Endothelial cell of hepatic sinusoid (primary cell): ENCODE measurements at regions not wholly inside any gene's neighbourhood (a gene's known extent, or its start where the extent isn't known, plus 50 kb on each side); places are given as distances from the start of the nearest gene placed in this dataset.

Source experiments
- in situ Hi-C: cut with HindIII; loops from 2 replicates; pipeline ENCODE4 v1.10.0; 2017; ENCODE audit warnings: low sequenced_read_pairs

- in situ Hi-C loops = no loop called here
Observed at GRCh38 chr16:73768786-73769203, 527.8 kb upstream of the PSMD7 start.

DNA sequence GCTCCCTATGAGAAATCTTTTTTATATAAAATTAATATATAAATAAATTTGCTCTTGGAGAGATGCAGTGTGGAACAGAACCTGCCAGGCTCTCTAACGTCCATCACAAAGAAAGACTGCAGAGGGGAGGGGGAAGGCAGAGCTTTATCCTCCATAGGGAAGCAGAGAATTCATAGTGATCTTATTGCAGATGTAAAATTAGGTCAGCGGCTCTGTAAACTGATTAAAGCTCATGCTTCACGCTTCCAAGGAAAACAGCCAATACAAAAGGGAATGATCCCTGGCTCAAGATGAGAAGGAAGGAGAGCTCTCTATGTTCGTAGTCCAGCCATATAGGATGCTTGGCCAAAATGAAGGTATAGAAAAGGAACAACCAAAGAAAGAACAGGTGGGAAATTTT is 532.3 kb upstream of the PSMD7 start:
- in situ Hi-C loops = no loop called here

GRCh38 chr16:73756289-73757178 is 540.1 kb upstream of the PSMD7 start:
- in situ Hi-C loops = no loop called here

DNA sequence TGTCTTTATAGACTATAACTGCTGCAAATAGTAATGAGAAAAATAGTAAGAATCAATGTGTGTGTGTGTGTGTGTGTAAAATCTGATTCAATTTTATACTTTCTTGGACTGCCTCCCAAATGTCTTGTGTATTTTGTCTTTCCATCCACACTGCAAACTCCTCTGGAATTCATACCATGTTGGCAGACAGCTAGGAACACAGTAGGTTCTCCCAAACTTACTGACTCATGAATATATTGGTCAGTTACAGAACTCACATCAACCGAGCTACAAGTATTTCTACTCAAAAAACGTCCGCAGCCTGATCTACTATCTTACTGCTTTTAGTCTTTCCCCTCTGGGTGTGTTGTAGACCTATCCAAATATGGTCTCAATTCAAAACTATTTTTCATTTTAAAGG is 542.7 kb upstream of the PSMD7 start:
- in situ Hi-C loops = no loop called here

GRCh38 chr16:73750639-73751038 is 546.0 kb upstream of the PSMD7 start:
- in situ Hi-C loops = no loop called here

DNA sequence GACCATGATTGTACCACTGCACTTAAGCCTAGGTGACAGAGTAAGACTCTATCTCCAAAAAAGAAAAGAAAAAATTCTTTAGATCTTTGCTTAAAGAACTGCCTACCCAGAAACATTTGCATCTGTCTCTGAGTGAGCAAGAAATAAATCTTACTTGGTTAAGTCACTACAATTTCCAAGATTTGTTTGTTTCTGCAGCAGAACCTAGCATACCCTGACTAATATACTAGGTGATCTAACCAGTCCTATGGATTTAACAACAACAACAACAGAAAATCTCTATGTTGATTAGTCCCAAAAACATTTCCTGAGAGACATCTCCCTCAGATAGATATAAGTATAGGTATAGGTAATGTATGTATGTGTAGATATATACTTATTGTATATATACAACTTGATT is 549.3 kb upstream of the PSMD7 start:
- in situ Hi-C loops = no loop called here

DNA sequence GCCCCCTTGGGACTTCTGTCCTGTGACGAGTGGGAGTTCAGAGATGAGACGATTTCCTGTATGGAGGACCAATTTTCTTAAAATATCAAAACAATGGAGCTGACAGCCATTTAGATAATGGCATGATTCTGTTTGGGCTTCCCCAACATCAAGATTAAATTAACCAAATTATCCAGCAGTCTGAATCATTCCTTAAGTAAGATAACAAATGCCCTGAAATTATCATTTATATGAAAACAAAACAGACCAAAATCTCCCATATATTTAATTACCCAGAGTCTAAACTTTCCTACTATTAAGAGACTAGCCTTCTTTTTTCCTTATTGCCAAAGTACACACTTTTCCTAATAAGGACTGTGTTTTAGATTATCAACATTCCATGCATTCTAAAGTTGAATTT is 550.1 kb upstream of the PSMD7 start:
- in situ Hi-C loops = no loop called here

DNA sequence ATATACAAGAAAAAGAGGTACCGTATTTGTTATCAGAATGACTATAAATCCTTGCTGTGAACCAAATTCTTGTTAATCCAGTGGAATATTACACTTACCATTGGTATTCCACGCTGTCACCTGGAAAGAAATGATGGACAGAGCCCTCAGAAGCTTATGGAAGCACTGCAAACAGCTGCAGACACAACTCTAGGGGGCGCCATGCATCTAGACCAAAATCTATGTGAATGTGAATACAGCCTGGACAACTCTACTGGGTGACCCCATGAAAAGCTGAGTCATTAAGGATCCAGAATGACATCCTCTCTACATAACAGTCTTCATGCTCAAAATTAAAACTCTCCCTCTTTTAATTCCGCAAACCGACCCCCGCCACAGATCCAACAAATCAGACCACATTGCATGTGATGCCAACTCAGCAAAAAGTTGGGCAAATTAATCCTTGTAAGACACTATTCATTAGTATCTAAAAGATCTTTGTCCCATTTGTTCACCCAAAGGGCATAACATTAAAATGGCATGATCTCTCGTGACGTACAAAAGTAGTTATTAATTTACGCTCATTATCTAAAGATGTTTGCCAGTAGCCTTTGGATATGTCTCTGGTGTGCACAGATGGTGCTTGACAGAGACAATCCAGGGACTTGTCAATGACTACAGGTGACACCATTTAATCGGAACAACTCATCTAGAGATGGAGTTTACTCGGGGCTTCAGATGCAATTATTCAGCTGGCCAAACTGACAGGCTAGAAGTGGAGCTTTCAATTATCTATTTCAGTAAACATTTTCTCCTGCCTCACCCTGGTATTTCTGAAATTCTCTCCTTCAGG is 552.7 kb upstream of the PSMD7 start:
- in situ Hi-C loops = no loop called here

DNA sequence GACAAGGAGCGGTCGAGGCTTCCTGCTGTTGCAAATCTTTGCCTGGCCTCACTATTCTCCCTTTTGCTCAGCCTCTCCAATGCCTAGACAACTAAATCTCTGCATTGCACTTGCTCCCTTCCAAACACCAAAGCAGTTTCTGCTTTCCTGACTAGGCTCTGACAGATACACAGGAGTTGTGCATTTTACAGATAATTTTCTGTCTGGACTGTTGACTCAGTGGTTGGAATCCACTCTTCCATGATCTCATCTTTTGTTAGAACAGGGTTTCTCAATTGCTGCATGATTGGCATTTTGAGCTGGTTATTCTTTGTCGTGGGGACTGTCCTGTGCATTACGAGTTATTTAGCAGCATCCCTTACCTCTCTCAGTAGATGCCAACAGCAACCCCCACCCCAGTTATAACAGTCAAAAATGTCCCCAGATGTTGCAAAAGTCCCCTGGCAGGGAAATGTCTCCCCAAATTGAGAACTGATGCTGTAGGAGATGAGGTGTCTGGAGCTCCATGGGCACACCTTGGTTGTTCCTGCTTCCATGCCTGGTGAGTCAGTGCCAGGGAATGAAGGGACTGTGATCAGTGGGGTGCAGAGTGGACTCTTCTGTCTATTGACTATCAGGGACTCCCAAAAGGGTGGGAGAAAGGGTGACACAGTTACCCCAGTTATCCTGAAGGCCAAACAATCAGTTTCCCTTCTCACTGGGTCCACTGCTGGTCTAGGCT is 557.4 kb upstream of the PSMD7 start:
- in situ Hi-C loops = no loop called here

GRCh38 chr16:73738266-73738665 is 558.3 kb upstream of the PSMD7 start:
- in situ Hi-C loops = no loop called here

- in situ Hi-C loops = no loop called here
Observed at GRCh38 chr16:73737637-73738036, 559.0 kb upstream of the PSMD7 start.

DNA sequence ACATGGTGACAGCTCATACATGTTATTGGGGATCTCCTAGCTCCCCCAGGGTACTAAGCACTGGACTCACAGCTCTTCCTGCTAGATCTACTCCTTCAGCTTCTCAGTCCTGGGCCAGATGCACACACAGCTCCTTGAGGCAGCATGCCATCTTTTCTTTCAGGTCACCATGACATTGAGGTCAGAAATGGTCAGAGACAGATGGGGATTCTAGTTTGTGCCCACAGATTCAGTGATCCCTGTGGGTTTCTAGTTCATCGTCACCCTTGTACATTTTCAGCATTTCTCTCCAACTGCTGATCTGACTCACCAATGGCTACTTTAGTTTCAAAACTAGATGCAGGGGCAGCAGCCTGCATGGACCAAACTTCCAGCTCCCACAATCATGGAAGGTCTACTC is 560.7 kb upstream of the PSMD7 start:
- in situ Hi-C loops = no loop called here

DNA sequence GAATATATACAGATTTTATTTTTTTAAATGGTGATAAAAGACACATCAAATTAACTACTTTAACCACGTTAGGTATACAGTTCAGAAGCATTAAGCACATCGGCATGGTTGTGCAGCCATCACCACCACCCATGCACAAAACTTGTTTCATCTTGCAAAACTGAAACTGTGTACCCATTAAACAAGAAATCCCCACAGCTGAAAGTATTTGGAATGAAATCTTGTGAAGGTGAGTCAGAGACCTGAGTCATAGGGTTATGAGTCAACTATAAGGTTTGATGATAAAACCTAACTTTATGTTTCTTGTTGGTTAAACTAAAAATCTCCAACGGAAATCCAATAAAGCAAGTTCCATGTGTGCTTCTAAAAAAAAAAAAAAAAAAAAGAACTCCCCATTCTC is 561.6 kb upstream of the PSMD7 start:
- in situ Hi-C loops = no loop called here

DNA sequence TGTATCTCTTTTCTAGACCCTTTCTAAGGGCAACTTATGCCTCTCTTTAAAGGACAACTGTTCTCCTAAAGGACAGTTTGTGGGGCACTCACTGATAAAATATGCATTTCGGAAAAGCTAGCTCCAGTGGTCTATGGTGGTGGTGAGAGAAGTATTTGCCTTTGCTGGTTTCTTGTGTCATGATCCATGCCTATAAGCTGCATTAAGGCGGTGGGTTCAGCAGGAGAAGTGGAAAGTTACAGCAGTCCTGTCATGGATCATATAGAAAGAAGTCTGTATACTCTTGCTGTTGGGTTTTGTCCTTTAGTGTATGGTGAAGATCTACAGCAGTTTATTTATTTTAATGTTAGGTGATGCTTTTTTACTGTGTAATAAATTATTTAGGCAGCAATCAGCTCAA is 563.9 kb upstream of the PSMD7 start:
- in situ Hi-C loops = no loop called here

DNA sequence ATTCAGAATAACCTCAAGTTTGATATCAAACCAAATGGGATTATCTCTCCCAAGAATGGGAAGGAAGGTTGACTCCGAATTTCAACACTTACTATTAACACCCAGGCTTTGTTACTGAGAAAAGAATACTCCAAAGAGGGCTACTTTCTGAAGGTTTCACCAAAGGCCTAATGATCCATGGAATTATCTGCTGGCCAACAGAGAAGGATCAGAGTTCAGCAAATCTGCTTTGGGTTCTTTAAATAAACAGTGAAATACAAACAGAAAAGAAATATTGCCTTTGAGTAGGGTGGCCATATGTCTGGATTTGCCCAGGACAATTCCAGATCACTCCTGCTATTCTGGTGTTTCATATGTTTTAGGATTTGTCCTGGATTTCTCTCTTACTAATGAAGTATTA is 564.5 kb upstream of the PSMD7 start:
- in situ Hi-C loops = no loop called here

DNA sequence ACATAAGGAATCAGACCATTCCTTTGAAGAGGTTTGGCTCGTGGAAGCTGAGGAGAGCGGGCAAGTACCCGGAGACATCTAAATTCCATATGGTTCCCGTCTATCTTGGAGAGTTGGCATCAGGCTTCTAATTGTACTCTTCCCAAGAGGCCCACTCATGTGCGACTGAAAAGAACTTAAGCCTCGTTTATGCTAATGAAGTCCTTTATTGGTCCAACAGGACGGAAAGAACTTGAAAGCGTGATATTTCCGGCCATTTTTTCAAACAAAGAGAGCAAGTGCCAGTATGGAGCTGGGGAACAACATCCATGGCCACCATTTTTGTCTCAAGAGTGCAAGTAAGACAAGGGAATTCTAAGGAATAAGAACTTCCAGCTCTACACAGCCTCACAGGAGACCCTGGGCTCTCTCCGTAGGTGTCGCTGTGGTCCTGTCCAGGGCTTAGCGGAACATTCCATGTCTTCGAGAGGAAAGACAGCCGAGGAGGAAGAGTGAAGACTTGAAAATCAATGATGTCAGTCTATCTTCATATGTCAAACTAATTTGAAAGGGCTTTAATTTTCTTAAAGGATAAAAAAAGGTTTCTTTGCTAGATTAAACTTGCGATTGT is 566.0 kb upstream of the PSMD7 start:
- in situ Hi-C loops = no loop called here

DNA sequence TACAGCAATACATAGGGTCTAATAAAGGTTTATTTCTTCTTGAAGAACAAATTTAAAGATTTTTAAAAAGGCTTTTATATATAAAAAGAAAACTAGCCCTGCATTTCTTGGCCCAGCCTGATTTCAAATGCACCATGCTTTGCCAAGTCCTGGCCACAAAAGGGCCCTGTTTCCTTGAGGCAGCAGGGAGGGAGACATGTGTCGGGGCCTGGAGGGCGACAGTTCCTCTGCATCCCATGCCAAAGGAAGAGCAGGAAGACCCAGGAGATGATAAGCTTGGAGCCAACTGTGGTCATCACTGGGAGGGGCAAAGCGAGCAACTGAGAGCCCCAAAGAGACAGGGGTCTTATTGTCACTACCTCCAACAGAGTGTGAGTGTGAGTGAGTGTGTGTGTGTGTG is 571.5 kb upstream of the PSMD7 start:
- in situ Hi-C loops = no loop called here

DNA sequence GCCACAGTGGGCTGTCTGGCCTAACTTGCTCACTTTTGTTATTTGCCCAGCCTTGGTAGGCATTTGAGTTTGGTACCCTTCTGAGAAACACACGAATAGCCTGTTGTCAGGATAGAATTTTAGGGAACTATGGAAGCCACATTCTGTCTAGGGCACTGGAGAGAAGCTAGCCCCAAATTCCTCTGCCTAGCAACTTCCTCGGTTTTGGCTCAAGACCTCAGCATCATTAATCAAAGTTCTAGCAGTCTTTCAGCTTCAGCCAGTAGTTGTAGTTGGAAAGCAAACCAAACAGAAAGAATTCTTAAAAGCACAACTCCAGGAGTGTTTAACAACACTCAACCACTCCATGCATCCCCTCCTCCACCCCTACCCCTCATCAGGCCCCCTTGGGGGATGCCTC is 572.1 kb upstream of the PSMD7 start:
- in situ Hi-C loops = no loop called here

DNA sequence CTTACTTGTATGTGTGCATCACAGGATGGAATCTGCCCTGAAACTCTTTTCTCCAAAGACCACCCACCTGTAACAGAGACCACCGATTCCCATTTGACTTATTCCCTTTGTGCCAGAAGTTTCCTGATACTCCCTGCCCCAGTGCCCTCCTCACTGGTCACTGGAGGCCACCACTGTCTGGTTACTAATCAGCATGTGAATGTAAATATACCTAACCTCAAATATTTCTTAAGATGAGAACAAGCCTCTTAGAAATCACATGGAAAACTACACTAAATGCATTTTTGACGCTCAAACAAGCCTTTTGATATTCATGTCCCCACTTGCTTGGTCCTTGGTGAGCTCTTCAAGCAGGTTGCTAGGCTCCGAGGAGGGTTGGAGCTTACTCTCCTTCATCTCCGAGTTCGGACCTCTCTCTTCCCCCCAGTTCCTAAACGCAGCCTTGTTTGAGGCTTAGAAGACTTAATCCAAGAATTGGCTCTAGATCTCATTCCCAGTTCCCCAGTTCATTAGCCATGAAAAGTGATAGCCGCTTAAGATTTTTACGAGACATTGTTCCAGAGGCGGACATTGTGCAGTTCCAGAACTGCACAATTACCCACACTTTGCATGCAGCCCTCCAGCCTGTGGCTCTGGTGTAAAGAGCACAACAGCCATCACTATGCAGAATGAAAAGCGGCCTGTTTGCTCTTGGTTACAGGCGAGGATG is 579.2 kb upstream of the PSMD7 start:
- in situ Hi-C loops = no loop called here

DNA sequence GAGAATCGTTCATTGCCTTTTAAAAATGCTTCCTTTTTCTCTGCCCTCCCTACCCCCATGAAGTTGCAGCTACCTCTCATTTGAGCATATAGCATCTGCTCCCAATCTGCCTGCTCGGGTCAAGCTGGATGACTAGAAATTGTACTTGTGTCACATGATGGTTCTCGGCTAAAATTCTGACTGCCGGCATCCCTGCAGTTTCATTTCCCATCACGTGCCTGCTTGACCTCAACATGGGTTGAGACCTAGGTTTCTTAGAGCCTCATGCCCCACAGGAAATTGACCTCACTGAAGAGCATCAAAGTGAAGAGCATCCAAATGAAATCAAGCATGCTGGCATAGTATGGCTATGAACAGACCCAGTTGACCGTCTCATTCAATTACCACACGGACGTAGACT is 581.6 kb upstream of the PSMD7 start:
- in situ Hi-C loops = no loop called here
